Daoy (cell line): ENCODE measurements at regions not wholly inside any gene's neighbourhood (a gene's known extent, or its start where the extent isn't known, plus 50 kb on each side); places are given as distances from the start of the nearest gene placed in this dataset.
"Not testable (repeated sequence)": the region's sequence is repeated elsewhere in the genome, so short reads cannot be mapped to it uniquely, and the experiment has no call there.

ENCODE experiments used
- DNase-seq: peaks from one replicate; pipeline ENCODE4 v3.0.0-alpha.2; 2015; ENCODE audit warnings: low read depth

GRCh38 chr7:35909870-35910357 lies 109.1 kb downstream of the SEPTIN7 start:
- DNase-seq: no peak

DNA sequence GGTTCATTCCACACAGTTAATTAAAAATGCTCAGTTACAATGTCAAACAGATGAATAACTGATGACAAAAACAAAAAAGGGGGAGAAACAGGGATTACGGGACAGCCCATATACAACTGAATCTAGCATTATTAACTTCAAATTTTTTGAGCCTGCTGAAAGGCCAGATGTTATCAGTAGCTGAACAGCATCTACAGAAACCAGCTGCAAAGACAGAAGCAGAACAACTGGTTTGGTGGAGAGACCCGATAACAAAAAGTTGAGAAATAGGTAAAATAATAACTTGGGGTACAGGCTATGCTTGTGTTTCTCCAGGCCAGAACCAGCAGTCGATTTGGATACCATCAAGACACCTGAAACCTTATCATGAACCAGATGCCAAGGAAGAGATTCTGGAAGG lies 109.8 kb downstream of the SEPTIN7 start:
- DNase-seq: not testable (repeated sequence)

DNA sequence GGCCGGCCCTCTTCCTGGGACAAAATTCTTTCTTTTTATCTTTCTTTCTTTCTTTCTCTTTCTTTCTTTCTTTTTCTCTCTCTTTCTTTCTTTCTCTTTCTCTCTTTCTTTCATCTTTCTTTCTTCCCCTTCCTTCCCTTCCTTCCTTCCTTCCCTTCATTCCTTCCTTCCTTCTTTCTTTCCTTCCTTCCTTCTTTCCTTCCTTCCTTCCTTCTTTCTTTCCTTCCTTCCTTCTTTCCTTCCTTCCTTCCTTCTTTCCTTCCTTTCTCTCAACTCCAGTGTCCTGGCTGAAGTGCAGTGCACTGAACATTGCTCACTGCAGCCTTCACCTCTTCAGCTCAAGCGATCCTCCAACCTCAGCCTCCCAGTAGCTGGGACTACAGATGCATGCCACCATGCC lies 112.5 kb downstream of the SEPTIN7 start:
- DNase-seq: not testable (repeated sequence)

DNA sequence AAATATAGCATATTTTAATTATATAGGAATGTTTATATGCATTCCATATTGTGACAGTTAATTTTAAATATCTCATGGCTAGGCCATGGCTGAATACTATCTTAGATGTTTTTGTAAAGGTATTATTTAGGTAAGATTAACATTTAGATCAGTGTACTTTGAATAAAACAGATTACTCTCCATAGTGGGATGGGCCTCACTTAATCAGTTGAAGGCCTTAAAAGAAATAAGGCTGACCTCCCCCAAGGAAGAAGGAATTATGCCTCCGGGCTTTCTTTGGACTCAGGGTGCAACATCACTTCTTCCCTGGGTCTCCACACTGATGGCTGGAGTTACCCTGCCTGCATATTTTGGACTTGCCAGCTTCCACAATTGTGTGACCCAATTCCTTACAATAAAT lies 113.4 kb downstream of the SEPTIN7 start:
- not testable (repeated sequence) for DNase-seq

DNA sequence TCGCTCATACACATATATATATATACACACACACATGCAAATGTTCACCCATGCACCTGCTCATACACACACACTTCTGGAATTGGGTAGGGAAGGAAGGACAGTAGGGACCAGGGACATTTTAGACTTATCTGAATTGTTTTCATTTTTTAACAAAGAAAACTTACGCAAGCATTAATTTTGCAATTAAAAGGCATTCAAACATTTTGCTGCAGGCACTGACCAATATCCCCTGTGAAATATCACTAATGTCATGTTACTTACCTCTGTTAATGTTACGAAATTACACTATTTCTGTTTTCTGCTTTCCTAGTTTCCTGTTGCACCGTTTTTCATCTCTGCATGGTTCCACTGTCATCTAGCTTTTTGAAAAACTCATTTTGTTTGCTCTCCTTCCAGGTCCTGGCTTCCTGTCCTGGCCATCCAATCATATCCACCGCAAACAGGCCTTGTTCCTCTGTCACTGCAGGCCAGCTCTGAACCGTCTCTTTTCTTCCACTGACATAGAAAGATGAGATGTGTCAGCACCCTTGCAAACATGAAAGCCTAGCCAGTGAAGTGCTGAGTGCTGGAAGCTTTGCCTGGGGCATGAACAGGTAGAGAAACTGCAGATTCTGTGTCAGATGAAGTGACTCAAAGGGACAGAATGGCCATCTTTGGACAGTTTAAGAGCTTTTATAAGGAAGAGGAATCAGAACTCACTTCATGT lies 114.5 kb downstream of the SEPTIN7 start:
- not testable (repeated sequence) for DNase-seq

DNA sequence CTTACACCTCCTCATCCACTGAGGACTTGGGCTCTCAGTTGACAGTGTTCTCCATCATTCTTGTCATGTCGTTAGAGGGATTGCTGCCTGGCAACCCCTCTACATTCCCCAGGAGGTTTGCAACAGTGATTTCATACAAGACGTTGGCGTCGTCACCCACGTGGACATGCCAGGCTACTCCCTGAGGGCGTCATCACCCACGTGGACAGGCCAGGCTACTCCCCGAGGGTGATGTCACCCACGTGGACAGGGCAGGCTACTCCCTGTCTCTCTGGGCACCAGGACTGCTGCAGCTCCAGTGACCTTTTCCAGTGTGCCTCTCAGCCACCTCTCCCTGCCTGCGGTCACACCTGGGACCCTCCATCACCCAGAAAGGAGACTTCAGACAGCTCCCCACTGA lies 117.4 kb downstream of the SEPTIN7 start:
- DNase-seq: not testable (repeated sequence)

DNA sequence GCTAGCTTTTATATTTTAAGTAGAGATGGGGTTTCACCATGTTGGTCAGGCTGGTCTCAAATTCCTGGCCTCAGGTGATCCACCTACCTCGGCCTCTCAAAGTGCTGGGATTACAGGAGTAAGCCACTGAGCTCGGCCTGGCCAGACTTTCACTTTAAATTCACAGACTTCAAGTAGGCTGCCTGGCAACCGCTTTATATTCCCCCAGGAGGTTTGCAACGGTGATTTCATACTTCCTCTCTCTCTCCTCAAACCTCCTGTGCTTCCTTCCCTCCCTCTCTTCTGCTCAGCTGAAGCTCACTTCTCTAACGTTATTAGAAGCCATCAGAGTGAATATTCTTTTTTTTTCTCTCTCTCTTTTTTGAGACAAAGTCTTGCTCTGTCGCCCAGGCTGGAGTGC lies 118.8 kb downstream of the SEPTIN7 start:
- DNase-seq: peak; percentile 30

GRCh38 chr7:35921338-35921737 lies 120.5 kb downstream of the SEPTIN7 start:
- DNase-seq: not testable (repeated sequence)

DNA sequence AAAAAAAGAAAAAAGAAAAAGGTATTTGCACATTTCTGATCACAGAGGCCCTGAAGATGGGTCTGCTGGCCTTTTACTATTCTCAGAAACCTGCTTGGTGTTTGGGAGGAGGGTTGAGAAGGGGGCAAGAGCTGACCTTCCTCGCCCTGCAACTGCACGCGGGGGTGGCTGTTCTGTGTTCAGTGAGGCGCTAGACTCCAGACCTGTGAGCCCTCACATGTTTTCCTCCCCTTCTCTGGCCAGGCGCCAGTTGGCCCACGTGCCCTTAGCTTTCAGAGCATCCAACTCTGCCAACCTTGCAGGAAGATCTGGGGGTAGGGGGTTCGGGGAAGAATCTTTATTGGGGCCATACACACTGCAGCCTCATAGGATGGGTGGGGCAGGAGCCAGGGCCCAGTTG lies 123.8 kb downstream of the SEPTIN7 start:
- DNase-seq: peak; percentile 13

DNA sequence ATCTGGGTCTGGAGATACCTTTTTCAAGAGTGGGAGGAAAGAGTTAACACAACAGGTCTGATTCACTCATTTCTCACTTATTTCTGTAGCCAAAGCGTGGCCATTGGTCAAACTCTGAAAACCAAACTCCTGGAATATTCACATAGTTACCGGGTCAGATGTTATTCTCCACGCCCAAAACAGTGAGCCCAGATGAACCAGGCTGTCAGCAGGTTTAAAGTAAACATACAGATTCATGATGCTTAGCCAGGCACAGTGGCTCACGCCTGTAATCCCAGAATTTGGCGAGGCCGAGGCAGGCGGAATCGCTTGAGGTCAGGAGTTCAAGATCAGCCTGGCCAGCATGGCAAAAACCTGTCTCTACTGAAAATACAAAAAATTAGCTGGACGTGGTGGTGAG lies 126.1 kb downstream of the SEPTIN7 start:
- not testable (repeated sequence) for DNase-seq

DNA sequence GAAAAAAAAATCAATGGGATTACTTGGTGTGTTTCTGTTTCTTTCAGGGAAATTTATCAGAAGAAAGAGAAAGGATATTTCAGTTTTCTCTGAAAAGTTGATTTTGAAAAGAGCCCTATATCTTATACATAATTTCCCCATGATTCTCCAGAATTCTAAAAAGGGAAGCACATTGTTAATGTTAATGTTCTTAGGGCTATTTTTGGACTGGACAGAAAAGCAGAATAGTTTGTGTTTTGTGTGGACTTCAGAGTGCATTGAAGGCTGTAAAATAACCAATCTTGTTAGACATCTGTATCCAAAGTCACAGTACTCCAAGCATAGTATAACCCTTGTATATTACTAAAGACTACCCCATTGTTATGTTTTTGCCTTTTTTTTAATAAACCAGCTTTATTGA lies 130.3 kb downstream of the SEPTIN7 start:
- DNase-seq: not testable (repeated sequence)

GRCh38 chr7:35931551-35931950 lies 130.7 kb downstream of the SEPTIN7 start:
- DNase-seq: not testable (repeated sequence)

DNA sequence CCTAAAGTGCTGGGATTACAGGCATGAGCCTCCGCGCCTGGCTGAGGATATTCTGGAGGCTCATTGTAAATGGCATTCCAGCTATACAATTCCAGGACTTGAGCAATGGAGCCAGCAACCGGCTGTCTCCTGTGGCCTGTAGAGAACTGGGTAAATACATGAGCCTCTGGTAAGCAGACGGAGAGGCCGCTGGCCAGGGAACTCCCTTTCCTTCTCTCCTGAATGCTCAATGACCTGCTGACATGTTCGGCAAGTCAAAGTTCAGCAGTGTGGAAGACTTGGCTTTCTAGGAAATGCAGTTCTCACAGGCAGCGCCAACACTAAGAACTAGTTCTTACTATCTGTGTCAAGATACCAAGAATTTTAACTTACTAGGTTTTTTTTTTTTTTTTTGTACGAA lies 139.8 kb downstream of the SEPTIN7 start:
- not testable (repeated sequence) for DNase-seq

DNA sequence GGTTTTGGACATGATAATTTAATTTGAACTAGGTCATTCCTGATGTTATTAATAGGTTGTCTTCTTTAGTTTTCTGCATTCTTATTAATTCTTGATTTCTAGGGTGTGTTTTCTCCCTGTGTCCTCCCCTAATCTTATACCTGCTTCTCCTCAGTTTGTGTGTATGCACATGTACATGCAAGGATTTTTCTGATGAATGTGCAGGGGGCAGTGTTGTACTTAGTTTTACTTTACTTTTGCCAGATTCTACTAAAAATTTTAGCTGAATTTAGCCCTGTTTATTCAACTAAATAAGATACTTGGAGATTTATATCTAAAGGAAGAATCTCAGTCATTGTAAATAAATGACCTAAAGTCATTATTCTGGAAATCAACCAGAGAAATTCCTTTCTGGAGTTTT lies 144.8 kb downstream of the SEPTIN7 start:
- DNase-seq: not testable (repeated sequence)

DNA sequence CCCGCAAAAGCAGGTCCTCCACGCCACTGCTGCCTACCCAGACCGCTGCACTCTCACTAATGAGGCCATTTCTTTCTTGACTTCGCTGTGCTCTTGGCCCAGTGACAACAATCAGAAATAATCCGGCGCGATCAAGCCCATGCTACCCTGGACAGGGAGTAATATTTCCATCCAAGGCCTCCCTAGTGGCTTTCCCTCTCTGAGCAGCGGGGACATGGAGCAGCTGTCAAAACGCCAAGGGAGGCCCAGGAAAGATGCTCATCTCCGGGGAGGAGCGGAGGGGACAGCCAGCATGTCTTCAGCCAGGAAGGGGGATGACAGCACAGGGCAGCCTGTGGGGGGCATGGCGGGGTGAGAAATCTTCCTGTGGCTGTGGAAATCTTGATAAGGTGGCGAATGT lies 154.9 kb downstream of the SEPTIN7 start:
- not testable (repeated sequence) for DNase-seq

DNA sequence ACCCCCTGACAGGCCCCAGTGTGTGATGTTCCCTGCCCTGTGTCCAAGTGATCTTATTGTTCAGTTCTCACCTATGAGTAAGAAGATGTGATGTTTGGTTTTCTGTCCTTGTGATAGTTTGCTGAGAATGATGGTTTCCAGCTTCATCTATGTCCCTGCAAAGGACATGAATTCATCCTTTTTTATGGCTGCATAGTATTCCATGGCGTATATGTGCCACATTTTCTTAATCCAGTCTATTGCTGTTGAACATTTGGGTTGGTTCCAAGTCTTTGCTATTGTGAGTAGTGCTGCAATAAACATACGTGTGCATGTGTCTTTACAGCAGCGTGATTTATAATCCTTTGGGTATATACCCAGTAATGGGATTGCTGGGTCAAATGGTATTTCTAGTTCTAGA lies 156.1 kb downstream of the SEPTIN7 start:
- not testable (repeated sequence) for DNase-seq

DNA sequence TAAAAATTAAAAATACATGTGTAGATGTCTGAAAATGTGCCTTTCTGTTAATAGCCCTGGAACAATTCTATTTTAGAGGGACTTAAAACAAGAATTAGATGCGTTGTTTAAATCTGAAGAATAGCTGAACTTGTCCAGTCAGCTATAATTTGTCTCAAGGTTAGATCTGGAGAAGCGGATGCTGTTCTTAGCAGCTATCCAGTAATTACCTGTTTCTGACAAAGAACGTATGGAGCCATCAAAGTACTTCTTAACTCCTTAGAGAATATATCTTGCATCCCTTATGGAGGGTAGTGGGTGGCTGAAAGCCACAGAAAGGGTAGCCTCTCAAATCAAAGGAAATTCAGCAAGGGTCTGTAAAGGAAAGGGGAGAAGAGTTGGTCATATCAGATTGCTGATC lies 160.4 kb downstream of the SEPTIN7 start:
- not testable (repeated sequence) for DNase-seq

DNA sequence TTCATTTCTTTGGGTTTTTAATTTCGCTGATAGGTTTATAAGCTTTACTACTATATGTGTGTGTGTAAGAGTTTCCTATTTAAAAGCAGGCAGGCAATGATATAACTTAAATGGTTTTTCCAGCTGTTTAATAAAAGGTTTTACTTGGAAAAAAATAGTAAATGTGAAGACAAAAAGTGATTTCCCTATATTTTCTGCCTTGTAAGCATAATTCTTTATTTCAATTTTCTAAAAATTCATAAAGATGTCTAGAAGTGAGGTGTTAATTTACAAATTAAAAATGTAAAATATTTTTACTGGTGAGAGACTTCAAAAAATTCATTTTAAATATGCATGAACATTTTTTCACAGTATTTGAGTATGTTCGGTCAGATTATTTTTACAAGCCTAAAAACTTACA lies 161.8 kb downstream of the SEPTIN7 start:
- DNase-seq: not testable (repeated sequence)

- no peak for DNase-seq
Measured at GRCh38 chr7:35967366-35968139, 166.7 kb downstream of the SEPTIN7 start.

- no peak for DNase-seq
Measured at GRCh38 chr7:35968140-35968940, 167.5 kb downstream of the SEPTIN7 start.

GRCh38 chr7:35969066-35969465 lies 168.2 kb downstream of the SEPTIN7 start:
- no peak for DNase-seq

DNA sequence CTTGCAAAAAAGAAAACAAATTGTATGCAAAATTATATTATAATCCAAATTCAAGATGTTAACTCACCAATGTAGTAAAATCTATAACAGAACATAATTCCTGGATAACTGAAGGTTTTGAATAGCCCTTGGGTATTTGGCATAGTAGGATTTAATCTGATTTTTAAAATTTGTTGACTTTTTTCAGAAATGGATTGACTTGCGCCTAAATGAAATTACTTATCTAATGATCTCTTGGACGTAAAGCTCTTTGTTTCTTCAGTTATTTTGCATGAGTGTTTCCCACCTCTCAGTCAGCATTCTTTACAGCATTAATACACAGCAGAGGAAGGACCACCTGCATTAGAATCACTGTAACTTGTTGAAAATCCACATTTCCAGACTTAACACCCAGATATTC lies 169.6 kb downstream of the SEPTIN7 start:
- no peak for DNase-seq
